K562 (cell line): ENCODE measurements at regions not wholly inside any gene's neighbourhood (a gene's known extent, or its start where the extent isn't known, plus 50 kb on each side); places are given as distances from the start of the nearest gene placed in this dataset.

ENCODE experiments used
- ATAC-seq: fragments of 200-7000 bp; cut with Tn5 transposase; 3 replicates; pipeline ENCODE4 v1.9.1; 2020; ENCODE audit warnings: moderate library complexity
- BruUV-seq: library from RNA; stranded (reverse); fragments of 400-500 nt; replicated peaks from 2 replicates; lab custom pipeline; 2021; lab: Mats Ljungman, UMichigan
- CTCF ChIA-PET: fragments of 300-600 bp; formaldehyde crosslinking; extraction: SDS; loops from one replicate; lab custom pipeline; 2021; ENCODE audit warnings: low intra/inter-chr PET ratio; lab: Yijun Ruan, JAX
- POLR2A ChIA-PET: fragments of 300-600, 350-650 bp; sonication (Branson Sonifier 250); formaldehyde crosslinking; extraction: SDS; loops from one replicate; lab custom pipeline; 2021; ENCODE audit warnings: antibody characterized with exemption, inconsistent platforms; lab: Yijun Ruan, JAX
- DNase-seq, 4 experiments: peaks; one replicate each; pipeline versions ENCODE4 v3.0.0 to v3.0.0-alpha.2; 2011 to 2018; ENCODE audit warnings: low spot score in 3 of 4, mixed read lengths in 3 of 4; ENCODE audit errors: extremely low read depth in 1 of 4
- FAIRE-seq: peaks from 2 replicates; lab custom pipeline; 2011; peaks lifted over from hg19 to GRCh38; lab: Jason Lieb, UNC
- H2AFZ ChIP-seq: 2 replicates; pipeline ENCODE4 v1.6.0; 2011; ENCODE audit warnings: low read depth, low read length, control low read depth, inconsistent platforms
- H3K27ac ChIP-seq: fragments of 200-600 bp; 3 replicates; pipeline ENCODE4 v1.8.0; 2011; ENCODE audit warnings: low read depth, mild to moderate bottlenecking, control low read depth, inconsistent platforms, low read length, moderate library complexity, mixed read lengths; ENCODE audit errors: extremely low read depth
- H3K27me3 ChIP-seq, 2 experiments: fragments of 300-600 bp in 1 of 2; 2 replicates in 1 of 2; 3 replicates in 1 of 2; pipeline versions ENCODE4 v1.6.0 to v1.8.0; 2011; ENCODE audit warnings: inconsistent platforms in 2 of 2, low read length in 2 of 2, mild to moderate bottlenecking in 1 of 2, mixed read lengths in 1 of 2, moderate library complexity in 1 of 2; ENCODE audit not compliant: control insufficient read depth in 2 of 2, insufficient read depth in 2 of 2
- H3K36me3 ChIP-seq: fragments of 300-600 bp; 3 replicates; pipeline ENCODE4 v1.8.0; 2011; ENCODE audit warnings: mild to moderate bottlenecking, low read length, inconsistent platforms; ENCODE audit not compliant: control insufficient read depth, insufficient read depth
- H3K4me1 ChIP-seq, 2 experiments: fragments of 200-600 bp in 1 of 2; replicated peaks in 1 of 2; 2 replicates in 1 of 2; 3 replicates in 1 of 2; pipeline versions ENCODE4 v1.5.1 to v1.8.0; 2011; ENCODE audit warnings: inconsistent platforms in 2 of 2, low read length in 2 of 2, mild to moderate bottlenecking in 1 of 2, mixed read lengths in 1 of 2, moderate library complexity in 1 of 2; ENCODE audit not compliant: control insufficient read depth in 2 of 2, insufficient read depth in 2 of 2
- H3K4me2 ChIP-seq: 2 replicates; pipeline ENCODE4 v1.6.1; 2011; ENCODE audit warnings: low read length, control low read depth, inconsistent platforms, mixed read lengths; ENCODE audit not compliant: insufficient read depth
- H3K4me3 ChIP-seq: fragments of 200-600 bp; sonication (generic), shearing (Covaris generic); 2 replicates; pipeline ENCODE4 v1.5.1; 2016; ENCODE audit warnings: control low read depth, inconsistent platforms
- H3K79me2 ChIP-seq: fragments of 200-600 bp; 3 replicates; pipeline ENCODE4 v1.8.0; 2011; ENCODE audit warnings: low read length, inconsistent platforms; ENCODE audit not compliant: control insufficient read depth, insufficient read depth
- H3K9ac ChIP-seq, 2 experiments: 2 replicates each; pipeline versions ENCODE4 v1.6.0 to v1.6.1; 2011; ENCODE audit warnings: low read depth in 2 of 2, low read length in 2 of 2, control low read depth in 1 of 2, inconsistent platforms in 1 of 2, mild to moderate bottlenecking in 1 of 2, mixed read lengths in 1 of 2; ENCODE audit not compliant: insufficient read depth in 1 of 2
- H3K9me1 ChIP-seq: one replicate; pipeline ENCODE4 v1.6.0; 2011; ENCODE audit warnings: inconsistent platforms, mild to moderate bottlenecking, low read length, moderate library complexity; ENCODE audit not compliant: control insufficient read depth, insufficient read depth
- H3K9me3 ChIP-seq: replicated peaks from 2 replicates; pipeline ENCODE4 v1.5.1; 2011; ENCODE audit warnings: low read depth, low read length, inconsistent platforms; ENCODE audit not compliant: control insufficient read depth, insufficient read depth
- H4K20me1 ChIP-seq: replicated peaks from 2 replicates; pipeline ENCODE4 v1.6.1; 2011; ENCODE audit warnings: low read length, inconsistent platforms, mixed read lengths; ENCODE audit not compliant: control insufficient read depth, insufficient read depth
- FOXP1 ChIP-seq: sonication (generic); formaldehyde crosslinking; IDR thresholded peaks from 2 replicates; pipeline ENCODE4 v1.8.0; 2022; ENCODE audit warnings: mild to moderate bottlenecking, missing genetic modification reagents
- ILF3 ChIP-seq: fragments of 450-650 bp; IDR thresholded peaks from 2 replicates; pipeline ENCODE4 v1.6.1; 2018; ENCODE audit warnings: antibody characterized with exemption, mild to moderate bottlenecking, moderate library complexity, borderline replicate concordance
- KAT7 ChIP-seq: sonication (generic); formaldehyde crosslinking; IDR thresholded peaks from 2 replicates; pipeline ENCODE4 v1.8.0; 2022; ENCODE audit warnings: missing genetic modification reagents, mild to moderate bottlenecking, borderline replicate concordance
- KDM4B ChIP-seq, 2 experiments: fragments of 450-650 bp in 1 of 2; sonication (generic) in 1 of 2; IDR thresholded peaks; 2 replicates each; pipeline ENCODE4 v1.6.1; 2016 to 2017; ENCODE audit warnings: borderline replicate concordance in 2 of 2, antibody characterized with exemption in 1 of 2, low read depth in 1 of 2, mild to moderate bottlenecking in 1 of 2
- LARP7 ChIP-seq: fragments of 450-650 bp; IDR thresholded peaks from 2 replicates; pipeline ENCODE4 v1.6.1; 2016
- MAFG ChIP-seq: fragments of 450-650 bp; conservative IDR thresholded peaks from 2 replicates; pipeline ENCODE4 v1.6.1; 2016; ENCODE audit warnings: missing genetic modification characterization, missing compliant biosample characterization
- MCM7 ChIP-seq, 2 experiments: fragments of 450-650 bp; IDR thresholded peaks; 2 replicates each; pipeline ENCODE4 v1.6.1; 2016 to 2018
- NELFE ChIP-seq: IDR thresholded peaks from 2 replicates; pipeline ENCODE4 v1.6.1; 2011; ENCODE audit warnings: mild to moderate bottlenecking; ENCODE audit not compliant: insufficient read depth, insufficient read length
- PBX2 ChIP-seq, 2 experiments: IDR thresholded peaks in 1 of 2; conservative IDR thresholded peaks in 1 of 2; 2 replicates each; pipeline ENCODE4 v1.6.1; 2016; ENCODE audit warnings: low read depth in 2 of 2, mild to moderate bottlenecking in 1 of 2, missing compliant biosample characterization in 1 of 2, missing genetic modification characterization in 1 of 2, moderate library complexity in 1 of 2
- USF2 ChIP-seq: sonication (generic); formaldehyde crosslinking; IDR thresholded peaks from 2 replicates; pipeline ENCODE4 v1.5.0; 2020; ENCODE audit warnings: missing genetic modification reagents
- ZNF589 ChIP-seq: fragments of 200-800 bp; sonication (Bioruptor generic); IDR thresholded peaks from 2 replicates; pipeline ENCODE4 v1.6.1; 2016; ENCODE audit warnings: low read depth, missing genetic modification characterization, missing compliant biosample characterization
- ZNF609 ChIP-seq: sonication (generic); formaldehyde crosslinking; IDR thresholded peaks from 2 replicates; pipeline ENCODE4 v1.8.1; 2023; ENCODE audit warnings: missing genetic modification reagents, mild to moderate bottlenecking, borderline replicate concordance
- ZNF699 ChIP-seq: fragments of 250-450 bp; sonication (Bioruptor Pico); IDR thresholded peaks from 2 replicates; pipeline ENCODE4 v1.8.0; 2021; ENCODE audit warnings: mild to moderate bottlenecking, moderate library complexity; ENCODE audit not compliant: insufficient replicate concordance
- WGBS: fragments of 100-300 bp; shearing (Covaris generic); methylation state at CpG from one replicate; pipeline ENCODE4 v1.1.6; 2016; ENCODE audit warnings: low coverage, mixed read lengths; ENCODE audit not compliant: insufficient coverage; ENCODE audit errors: missing lambda C conversion rate; 5-methylcytosine and 5-hydroxymethylcytosine counted together
- in situ Hi-C: fragments of 300-500 bp; cut with MboI; formaldehyde crosslinking; loops from 4 replicates; pipeline ENCODE4 v1.15.0; 2018; ENCODE audit warnings: inconsistent platforms, mixed read lengths
- intact Hi-C: fragments of 100-400 bp; cut with micrococcal nuclease; formaldehyde crosslinking; loops from 2 replicates; pipeline ENCODE4 v1.14.2; 2022

- no peak for ATAC-seq
Measured at GRCh38 chr1:208593306-208594006, 349.3 kb upstream of the PLXNA2 start.

More at GRCh38 chr1:208593306-208594006, 349.3 kb upstream of the PLXNA2 start:
- H3K4me3 ChIP-seq = no peak overlapping the region
- no peaks in the 10 kb centered on the region for H3K79me2 ChIP-seq
- no peak for TF ChIP-seq FOXP1
- TF ChIP-seq ZNF589 (CRISPR knock-in tag) = no peak
- TF ChIP-seq MAFG = no peak
- TF ChIP-seq ZNF699 = no peak
- TF ChIP-seq USF2 = no peak
- no peak for TF ChIP-seq KAT7 (CRISPR knock-in tag)
- TF ChIP-seq ZNF609 (CRISPR knock-in tag) = no peak
- TF ChIP-seq NELFE = no peak
- TF ChIP-seq ILF3 = no peak
- TF ChIP-seq MCM7 (IDR thresholded peaks at IDR 0.05) = no peak
- no peak for TF ChIP-seq KDM4B (IDR thresholded peaks at IDR 0.05; ENCODE audit: borderline replicate concordance in 2 of 2, low read depth in 1 of 2)
- TF ChIP-seq PBX2 (CRISPR knock-in tag; IDR thresholded peaks at IDR 0.05; ENCODE audit: low read depth) = no peak
- no peak for TF ChIP-seq PBX2 (tag; conservative IDR thresholded peaks at IDR 0.05; ENCODE audit: low read depth)
- no peak for TF ChIP-seq LARP7
- H3K4me1 ChIP-seq = no peaks in the 10 kb centered on the region
- in situ Hi-C loops = no loop called here
- no peak overlapping the region for H3K4me2 ChIP-seq
- FAIRE-seq (no peak), DNase-seq (no peak)
- no peak overlapping the region for H3K27ac ChIP-seq
- no peaks in the 10 kb centered on the region for H4K20me1 ChIP-seq
- no peaks in the 10 kb centered on the region for H3K9me3 ChIP-seq
- CTCF ChIA-PET = no interaction called here
- POLR2A ChIA-PET = interaction anchor here (0.7 kb wide), 1 partner anchor 10 kb away, joined by 3 read pairs; no protein-coding TSS in a partner anchor
- H3K9ac ChIP-seq = no peak overlapping the region
- H3K27me3 ChIP-seq = no peaks in the 10 kb centered on the region
- no peak overlapping the region for H2AFZ ChIP-seq
- intact Hi-C loops = no loop called here
- H3K9me1 ChIP-seq = no peaks in the 10 kb centered on the region
- 0% methylated on average over 2 of the region's 2 CpGs for WGBS
- no peaks in the 10 kb centered on the region for H3K36me3 ChIP-seq
- no TSS peak for BruUV-seq
